ENCODE measurements at regions not wholly inside any gene's neighbourhood (a gene's known extent, or its start where the extent isn't known, plus 50 kb on each side); places are given as distances from the start of the nearest gene placed in this dataset.

DNA sequence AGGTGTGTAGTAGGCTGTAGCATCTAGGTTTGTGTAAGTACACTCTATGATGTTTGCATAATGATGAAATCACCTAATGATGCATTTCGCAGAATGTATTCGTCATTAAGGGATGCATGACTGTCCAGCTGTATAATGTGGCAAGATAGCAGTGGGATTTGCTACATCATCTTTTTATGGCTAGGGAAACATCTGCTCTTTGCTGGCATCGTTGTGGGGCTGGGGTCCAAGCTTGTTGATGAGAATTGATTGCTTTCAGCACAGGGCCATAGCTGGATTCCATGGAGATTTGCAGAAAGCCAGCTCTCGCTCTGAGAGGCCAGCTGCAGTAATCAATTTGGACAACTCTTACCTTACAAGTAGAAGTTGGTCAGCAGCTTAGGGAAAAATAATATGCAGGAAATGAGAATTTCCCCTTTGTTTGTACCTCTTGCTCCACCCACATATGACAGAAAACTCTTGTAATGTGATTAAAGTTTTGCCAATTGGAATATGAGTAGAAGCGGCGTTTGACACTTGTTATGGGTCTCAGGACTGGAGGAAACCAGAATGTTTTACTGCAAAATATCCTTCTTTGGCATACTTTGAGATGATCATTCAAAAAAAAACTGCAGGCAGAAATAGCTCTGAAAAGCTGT, 310.5 kb downstream of the RAPGEF2 start:
- TF ChIP-seq, protein P1, sequence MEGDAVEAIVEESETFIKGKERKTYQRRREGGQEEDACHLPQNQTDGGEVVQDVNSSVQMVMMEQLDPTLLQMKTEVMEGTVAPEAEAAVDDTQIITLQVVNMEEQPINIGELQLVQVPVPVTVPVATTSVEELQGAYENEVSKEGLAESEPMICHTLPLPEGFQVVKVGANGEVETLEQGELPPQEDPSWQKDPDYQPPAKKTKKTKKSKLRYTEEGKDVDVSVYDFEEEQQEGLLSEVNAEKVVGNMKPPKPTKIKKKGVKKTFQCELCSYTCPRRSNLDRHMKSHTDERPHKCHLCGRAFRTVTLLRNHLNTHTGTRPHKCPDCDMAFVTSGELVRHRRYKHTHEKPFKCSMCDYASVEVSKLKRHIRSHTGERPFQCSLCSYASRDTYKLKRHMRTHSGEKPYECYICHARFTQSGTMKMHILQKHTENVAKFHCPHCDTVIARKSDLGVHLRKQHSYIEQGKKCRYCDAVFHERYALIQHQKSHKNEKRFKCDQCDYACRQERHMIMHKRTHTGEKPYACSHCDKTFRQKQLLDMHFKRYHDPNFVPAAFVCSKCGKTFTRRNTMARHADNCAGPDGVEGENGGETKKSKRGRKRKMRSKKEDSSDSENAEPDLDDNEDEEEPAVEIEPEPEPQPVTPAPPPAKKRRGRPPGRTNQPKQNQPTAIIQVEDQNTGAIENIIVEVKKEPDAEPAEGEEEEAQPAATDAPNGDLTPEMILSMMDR (IDR thresholded peaks at IDR 0.05), result no peak
- no peak for TF ChIP-seq POLR2AphosphoS5 (IDR thresholded peaks at IDR 0.05; ENCODE audit: low read depth, low read length)
- no peak for TF ChIP-seq SIN3A (IDR thresholded peaks at IDR 0.05; ENCODE audit: borderline replicate concordance, insufficient read depth, low read depth, low read length)
- TF ChIP-seq TCF7L2 (IDR thresholded peaks at IDR 0.05; ENCODE audit: low read depth, low read length), result no peak
- TF ChIP-seq, protein P2, sequence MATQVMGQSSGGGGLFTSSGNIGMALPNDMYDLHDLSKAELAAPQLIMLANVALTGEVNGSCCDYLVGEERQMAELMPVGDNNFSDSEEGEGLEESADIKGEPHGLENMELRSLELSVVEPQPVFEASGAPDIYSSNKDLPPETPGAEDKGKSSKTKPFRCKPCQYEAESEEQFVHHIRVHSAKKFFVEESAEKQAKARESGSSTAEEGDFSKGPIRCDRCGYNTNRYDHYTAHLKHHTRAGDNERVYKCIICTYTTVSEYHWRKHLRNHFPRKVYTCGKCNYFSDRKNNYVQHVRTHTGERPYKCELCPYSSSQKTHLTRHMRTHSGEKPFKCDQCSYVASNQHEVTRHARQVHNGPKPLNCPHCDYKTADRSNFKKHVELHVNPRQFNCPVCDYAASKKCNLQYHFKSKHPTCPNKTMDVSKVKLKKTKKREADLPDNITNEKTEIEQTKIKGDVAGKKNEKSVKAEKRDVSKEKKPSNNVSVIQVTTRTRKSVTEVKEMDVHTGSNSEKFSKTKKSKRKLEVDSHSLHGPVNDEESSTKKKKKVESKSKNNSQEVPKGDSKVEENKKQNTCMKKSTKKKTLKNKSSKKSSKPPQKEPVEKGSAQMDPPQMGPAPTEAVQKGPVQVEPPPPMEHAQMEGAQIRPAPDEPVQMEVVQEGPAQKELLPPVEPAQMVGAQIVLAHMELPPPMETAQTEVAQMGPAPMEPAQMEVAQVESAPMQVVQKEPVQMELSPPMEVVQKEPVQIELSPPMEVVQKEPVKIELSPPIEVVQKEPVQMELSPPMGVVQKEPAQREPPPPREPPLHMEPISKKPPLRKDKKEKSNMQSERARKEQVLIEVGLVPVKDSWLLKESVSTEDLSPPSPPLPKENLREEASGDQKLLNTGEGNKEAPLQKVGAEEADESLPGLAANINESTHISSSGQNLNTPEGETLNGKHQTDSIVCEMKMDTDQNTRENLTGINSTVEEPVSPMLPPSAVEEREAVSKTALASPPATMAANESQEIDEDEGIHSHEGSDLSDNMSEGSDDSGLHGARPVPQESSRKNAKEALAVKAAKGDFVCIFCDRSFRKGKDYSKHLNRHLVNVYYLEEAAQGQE (IDR thresholded peaks at IDR 0.05; ENCODE audit: insufficient read depth in 1 of 2, low read depth in 2 of 2, low read length in 1 of 2), result no peak
- ATAC-seq (no peak), DNase-seq (ENCODE audit: low read depth, low spot score) (no peak)
- ChIA-PET CTCF (no interaction called here), POLR2A (no interaction called here)
- no peaks in the 10 kb centered on the region for H3K36me3 ChIP-seq (ENCODE audit: control insufficient read depth, insufficient read depth, low read length)
- H3K27ac ChIP-seq (ENCODE audit: low read length), result no peak overlapping the region
- H3K27me3 ChIP-seq (ENCODE audit: control insufficient read depth, insufficient read depth, low read length), result no peaks in the 10 kb centered on the region
- no peak overlapping the region for H3K4me3 ChIP-seq (ENCODE audit: low read depth in 2 of 2, low read length in 2 of 2)
- H3K4me1 ChIP-seq (ENCODE audit: control insufficient read depth, insufficient read depth, low read length), result no peaks in the 10 kb centered on the region
- no peaks in the 10 kb centered on the region for H3K9me3 ChIP-seq (ENCODE audit: control insufficient read depth, insufficient read depth, low read depth, low read length)
- in situ Hi-C loops (cut with HindIII; ENCODE audit: low pct_unique_long_range_greater_than_20kb, low sequenced_read_pairs), result no loop called here
- intact Hi-C loops (cut with micrococcal nuclease; ENCODE audit: unreplicated experiment), result no loop called here
- no TSS peak for BruUV-seq (replicated peaks)

DNA sequence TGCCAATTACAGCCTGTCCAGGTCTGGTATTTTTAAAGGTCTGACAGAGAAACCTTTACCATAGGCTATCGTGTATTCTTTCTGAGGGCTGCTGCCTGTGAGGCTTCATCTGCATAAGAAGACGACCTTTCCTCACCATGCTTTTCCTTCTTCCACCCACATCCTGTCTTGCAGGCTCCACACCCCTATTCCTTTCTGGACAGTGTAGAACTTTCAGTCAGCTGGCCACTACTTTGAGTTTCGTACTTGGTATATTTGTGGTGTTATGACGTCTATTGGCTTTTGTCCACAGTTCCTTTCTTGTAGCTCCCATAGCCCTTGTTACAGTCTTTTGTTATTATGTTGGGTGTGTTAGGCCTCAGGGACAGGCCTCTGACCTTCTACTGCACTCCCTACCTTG, 311.4 kb downstream of the RAPGEF2 start:
- BruUV-seq (replicated peaks), result no TSS peak
- in situ Hi-C loops (cut with HindIII; ENCODE audit: low pct_unique_long_range_greater_than_20kb, low sequenced_read_pairs), result no loop called here

More for the DNA sequence above, 311.4 kb downstream of the RAPGEF2 start:
- no peak for DNase-seq (ENCODE audit: low read depth, low spot score)
- TF ChIP-seq, protein P1 (IDR thresholded peaks at IDR 0.05), result no peak
- TF ChIP-seq, protein P2 (IDR thresholded peaks at IDR 0.05; ENCODE audit: insufficient read depth in 1 of 2, low read depth in 2 of 2, low read length in 1 of 2), result no peak
- no peaks in the 10 kb centered on the region for H3K9me3 ChIP-seq (ENCODE audit: control insufficient read depth, insufficient read depth, low read depth, low read length)
- no peaks in the 10 kb centered on the region for H3K27me3 ChIP-seq (ENCODE audit: control insufficient read depth, insufficient read depth, low read length)
- no peak overlapping the region for H3K4me3 ChIP-seq (ENCODE audit: low read depth in 2 of 2, low read length in 2 of 2)
- ATAC-seq, result no peak
- H3K4me1 ChIP-seq (ENCODE audit: control insufficient read depth, insufficient read depth, low read length), result no peaks in the 10 kb centered on the region
- ChIA-PET CTCF (no interaction called here), POLR2A (no interaction called here)
- no peak overlapping the region for H3K27ac ChIP-seq (ENCODE audit: low read length)
- intact Hi-C loops (cut with micrococcal nuclease; ENCODE audit: unreplicated experiment), result no loop called here
- no peaks in the 10 kb centered on the region for H3K36me3 ChIP-seq (ENCODE audit: control insufficient read depth, insufficient read depth, low read length)

Measured in Panc1 (cell line).